ENCODE measurements at regions not wholly inside any gene's neighbourhood (a gene's known extent, or its start where the extent isn't known, plus 50 kb on each side); places are given as distances from the start of the nearest gene placed in this dataset.

DNA sequence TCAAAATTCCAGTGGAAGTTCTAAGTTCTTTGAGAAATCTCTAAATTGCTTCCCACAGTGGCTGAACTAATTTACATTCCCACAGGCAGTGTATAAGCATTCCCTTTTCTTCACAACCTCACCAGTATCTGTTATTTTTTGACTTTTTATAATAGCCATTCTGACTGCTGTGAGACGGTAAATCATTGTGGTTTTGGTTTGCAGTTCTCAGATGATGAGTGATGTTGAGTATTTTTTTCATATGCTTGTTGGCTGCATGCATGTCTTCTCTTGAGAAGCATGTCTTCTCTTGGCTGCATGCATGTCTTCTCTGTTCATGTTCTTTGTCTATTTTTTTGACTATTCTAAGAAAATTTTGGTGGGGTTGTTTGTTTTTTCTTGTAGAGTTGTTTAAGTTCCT, 499.6 kb upstream of the CCDC54 start:
- TF ChIP-seq, protein P1, sequence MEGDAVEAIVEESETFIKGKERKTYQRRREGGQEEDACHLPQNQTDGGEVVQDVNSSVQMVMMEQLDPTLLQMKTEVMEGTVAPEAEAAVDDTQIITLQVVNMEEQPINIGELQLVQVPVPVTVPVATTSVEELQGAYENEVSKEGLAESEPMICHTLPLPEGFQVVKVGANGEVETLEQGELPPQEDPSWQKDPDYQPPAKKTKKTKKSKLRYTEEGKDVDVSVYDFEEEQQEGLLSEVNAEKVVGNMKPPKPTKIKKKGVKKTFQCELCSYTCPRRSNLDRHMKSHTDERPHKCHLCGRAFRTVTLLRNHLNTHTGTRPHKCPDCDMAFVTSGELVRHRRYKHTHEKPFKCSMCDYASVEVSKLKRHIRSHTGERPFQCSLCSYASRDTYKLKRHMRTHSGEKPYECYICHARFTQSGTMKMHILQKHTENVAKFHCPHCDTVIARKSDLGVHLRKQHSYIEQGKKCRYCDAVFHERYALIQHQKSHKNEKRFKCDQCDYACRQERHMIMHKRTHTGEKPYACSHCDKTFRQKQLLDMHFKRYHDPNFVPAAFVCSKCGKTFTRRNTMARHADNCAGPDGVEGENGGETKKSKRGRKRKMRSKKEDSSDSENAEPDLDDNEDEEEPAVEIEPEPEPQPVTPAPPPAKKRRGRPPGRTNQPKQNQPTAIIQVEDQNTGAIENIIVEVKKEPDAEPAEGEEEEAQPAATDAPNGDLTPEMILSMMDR (IDR thresholded peaks at IDR 0.05): no peak
- TF ChIP-seq POLR2A (IDR thresholded peaks at IDR 0.05): no peak
